ENCODE measurements at regions not wholly inside any gene's neighbourhood (a gene's known extent, or its start where the extent isn't known, plus 50 kb on each side); places are given as distances from the start of the nearest gene placed in this dataset.

GRCh38 chr2:59540864-59541263 lies 1012.6 kb downstream of the BCL11A start:
- no peak for TF ChIP-seq USF2 (IDR thresholded peaks at IDR 0.05; ENCODE audit: low read length)
- TF ChIP-seq BCL11A (IDR thresholded peaks at IDR 0.05; ENCODE audit: low read depth in 2 of 2, low read length in 2 of 2): no peak
- TF ChIP-seq EZH2 (IDR thresholded peaks at IDR 0.05; ENCODE audit: low read depth, low read length, severe bottlenecking): no peak
- TF ChIP-seq CTCF (IDR thresholded peaks at IDR 0.05; ENCODE audit: control extremely low read depth in 1 of 3, insufficient read depth in 1 of 3, low read depth in 1 of 3, low read length in 3 of 3): no peak
- no peak for TF ChIP-seq KDM1A (IDR thresholded peaks at IDR 0.05; ENCODE audit: borderline replicate concordance, low read length)
- no peak for TF ChIP-seq CHD2 (IDR thresholded peaks at IDR 0.05; ENCODE audit: low read length)
- TF ChIP-seq ASH2L (IDR thresholded peaks at IDR 0.05; ENCODE audit: low read length): no peak
- no peak for TF ChIP-seq POLR2A (IDR thresholded peaks at IDR 0.05; ENCODE audit: control extremely low read depth in 1 of 2, low read depth in 2 of 2, low read length in 2 of 2)
- TF ChIP-seq RFX5 (IDR thresholded peaks at IDR 0.05; ENCODE audit: borderline replicate concordance, low read depth, low read length): no peak
- no peak for TF ChIP-seq ATF2 (IDR thresholded peaks at IDR 0.05; ENCODE audit: low read length)
- TF ChIP-seq RBBP5 (IDR thresholded peaks at IDR 0.05; ENCODE audit: borderline replicate concordance, low read depth, low read length): no peak
- no peak for TF ChIP-seq POLR2AphosphoS5 (IDR thresholded peaks at IDR 0.05; ENCODE audit: low read depth, low read length)
- TF ChIP-seq GTF2F1 (IDR thresholded peaks at IDR 0.05; ENCODE audit: borderline replicate concordance, low read depth, low read length): no peak
